ENCODE measurements at regions not wholly inside any gene's neighbourhood (a gene's known extent, or its start where the extent isn't known, plus 50 kb on each side); places are given as distances from the start of the nearest gene placed in this dataset.

GRCh38 chr16:8476824-8477223, 113.5 kb downstream of the TMEM114 start:
- Histone ChIP-seq H3K27ac (no peak overlapping the region), H4K20me1 (ENCODE audit: low read depth) (no peaks in the 10 kb centered on the region), H3K4me1 (peaks cover 7% of the 10 kb centered on the region), H3F3A (ENCODE audit: low read depth) (no peaks in the 10 kb centered on the region), H3K9ac (no peak overlapping the region), H2AFZ (replicated peaks) (no peak overlapping the region), H3K4me3 (no peak overlapping the region), H3K36me3 (no peaks in the 10 kb centered on the region), H3K79me2 (ENCODE audit: low read depth) (no peaks in the 10 kb centered on the region), H3K4me2 (no peak overlapping the region), H3K9me3 (ENCODE audit: low read depth) (no peaks in the 10 kb centered on the region), H3K27me3 (peaks cover 47% of the 10 kb centered on the region)
- peaks cover 3% of the 10 kb centered on the region for H3K27me3 Mint-ChIP-seq (ENCODE audit: insufficient read depth, low read depth)
- H3K9me3 Mint-ChIP-seq = no peaks in the 10 kb centered on the region
- TF ChIP-seq CTCF (IDR thresholded peaks at IDR 0.05) = no peak
- TF ChIP-seq EZH2 (IDR thresholded peaks at IDR 0.05) = no peak
- no peak for TF ChIP-seq EZH2phosphoT487 (IDR thresholded peaks at IDR 0.05)
- H3K4me3 Mint-ChIP-seq = no peak overlapping the region
- H3K4me1 Mint-ChIP-seq = no peaks in the 10 kb centered on the region
- no peak overlapping the region for H3K27ac Mint-ChIP-seq
- no peak for DNase-seq (ENCODE audit: low spot score)
- H3K36me3 Mint-ChIP-seq = no peaks in the 10 kb centered on the region

GRCh38 chr16:8474587-8474986, 115.7 kb downstream of the TMEM114 start:
- Histone ChIP-seq H4K20me1 (ENCODE audit: low read depth) (no peaks in the 10 kb centered on the region), H3K4me2 (no peak overlapping the region), H3K36me3 (no peaks in the 10 kb centered on the region), H3K4me3 (no peak overlapping the region), H3K4me1 (no peaks in the 10 kb centered on the region), H3K9me3 (ENCODE audit: low read depth) (no peaks in the 10 kb centered on the region), H3K27ac (no peak overlapping the region), H3K79me2 (ENCODE audit: low read depth) (no peaks in the 10 kb centered on the region), H3F3A (ENCODE audit: low read depth) (no peaks in the 10 kb centered on the region), H3K27me3 (peaks cover 34% of the 10 kb centered on the region), H3K9ac (no peak overlapping the region), H2AFZ (replicated peaks) (no peak overlapping the region)
- Mint-ChIP-seq H3K27ac (no peak overlapping the region), H3K27me3 (ENCODE audit: insufficient read depth, low read depth) (no peaks in the 10 kb centered on the region), H3K9me3 (no peaks in the 10 kb centered on the region), H3K36me3 (no peaks in the 10 kb centered on the region), H3K4me1 (no peaks in the 10 kb centered on the region), H3K4me3 (no peak overlapping the region)
- no peak for DNase-seq (ENCODE audit: low spot score)
- TF ChIP-seq EZH2 (IDR thresholded peaks at IDR 0.05) (no peak), EZH2phosphoT487 (IDR thresholded peaks at IDR 0.05) (no peak), CTCF (IDR thresholded peaks at IDR 0.05) (no peak)

GRCh38 chr16:8469102-8469778, 121.1 kb downstream of the TMEM114 start:
- H3K4me3 ChIP-seq = no peak overlapping the region
- DNase-seq (ENCODE audit: low spot score) = no peak

More at GRCh38 chr16:8469102-8469778, 121.1 kb downstream of the TMEM114 start:
- peaks cover 3% of the 10 kb centered on the region for H3K27me3 Mint-ChIP-seq (ENCODE audit: insufficient read depth, low read depth)
- Histone ChIP-seq H3K27ac (no peak overlapping the region), H3K9me3 (ENCODE audit: low read depth) (no peaks in the 10 kb centered on the region), H2AFZ (replicated peaks) (no peak overlapping the region), H3K4me2 (no peak overlapping the region), H3K36me3 (no peaks in the 10 kb centered on the region), H3F3A (ENCODE audit: low read depth) (no peaks in the 10 kb centered on the region), H3K79me2 (ENCODE audit: low read depth) (no peaks in the 10 kb centered on the region), H3K27me3 (peaks cover 16% of the 10 kb centered on the region), H4K20me1 (ENCODE audit: low read depth) (no peaks in the 10 kb centered on the region), H3K4me1 (no peaks in the 10 kb centered on the region), H3K9ac (no peak overlapping the region)
- no peak overlapping the region for H3K4me3 Mint-ChIP-seq
- H3K4me1 Mint-ChIP-seq = no peaks in the 10 kb centered on the region
- H3K9me3 Mint-ChIP-seq = no peaks in the 10 kb centered on the region
- no peak overlapping the region for H3K27ac Mint-ChIP-seq
- no peak for TF ChIP-seq CTCF (IDR thresholded peaks at IDR 0.05)
- no peak for TF ChIP-seq EZH2phosphoT487 (IDR thresholded peaks at IDR 0.05)
- TF ChIP-seq EZH2 (IDR thresholded peaks at IDR 0.05) = no peak
- H3K36me3 Mint-ChIP-seq = no peaks in the 10 kb centered on the region

Data from neural progenitor cell (in vitro differentiated cells).